C4-2B (cell line): ENCODE measurements at regions not wholly inside any gene's neighbourhood (a gene's known extent, or its start where the extent isn't known, plus 50 kb on each side); places are given as distances from the start of the nearest gene placed in this dataset.

Source experiments
- H3K27ac ChIP-seq: fragments of 450-650 bp; 2 replicates; pipeline ENCODE4 v1.5.1; 2017
- CTCF ChIP-seq: fragments of 450-650 bp; conservative IDR thresholded peaks from 2 replicates; pipeline ENCODE4 v1.5.1; 2017; ENCODE audit warnings: mild to moderate bottlenecking
- ZFX ChIP-seq: fragments of 450-650 bp; IDR thresholded peaks from 2 replicates; pipeline ENCODE4 v1.6.1; 2017

GRCh38 chr6:90695316-90695715, 108.4 kb upstream of the MAP3K7 start:
- H3K27ac ChIP-seq = no peak overlapping the region
- TF ChIP-seq CTCF (no peak), ZFX (no peak)

GRCh38 chr6:90694802-90695201, 107.9 kb upstream of the MAP3K7 start:
- TF ChIP-seq ZFX (no peak), CTCF (no peak)

GRCh38 chr6:90691823-90692222, 105.0 kb upstream of the MAP3K7 start:
- TF ChIP-seq CTCF (peak; percentile 14), ZFX (no peak)

More at GRCh38 chr6:90694802-90695201, 107.9 kb upstream of the MAP3K7 start:
- H3K27ac ChIP-seq = no peak overlapping the region

GRCh38 chr6:90689172-90689571, 102.3 kb upstream of the MAP3K7 start:
- TF ChIP-seq CTCF = no peak
- no peak for TF ChIP-seq ZFX

More at GRCh38 chr6:90691823-90692222, 105.0 kb upstream of the MAP3K7 start:
- H3K27ac ChIP-seq = no peak overlapping the region

GRCh38 chr6:90687775-90688380, 101.0 kb upstream of the MAP3K7 start:
- TF ChIP-seq ZFX (no peak), CTCF (no peak)
- H3K27ac ChIP-seq = no peak overlapping the region

More at GRCh38 chr6:90689172-90689571, 102.3 kb upstream of the MAP3K7 start:
- no peak overlapping the region for H3K27ac ChIP-seq

- H3K27ac ChIP-seq = no peak overlapping the region
- TF ChIP-seq ZFX = no peak
- no peak for TF ChIP-seq CTCF
These were observed 95.0 kb upstream of the MAP3K7 start for GRCh38 chr6:90681863-90682262.

- no peak overlapping the region for H3K27ac ChIP-seq
- TF ChIP-seq ZFX (no peak), CTCF (no peak)
These were observed 91.3 kb upstream of the MAP3K7 start for GRCh38 chr6:90678049-90678779.
